ENCODE measurements at regions not wholly inside any gene's neighbourhood (a gene's known extent, or its start where the extent isn't known, plus 50 kb on each side); places are given as distances from the start of the nearest gene placed in this dataset.

DNA sequence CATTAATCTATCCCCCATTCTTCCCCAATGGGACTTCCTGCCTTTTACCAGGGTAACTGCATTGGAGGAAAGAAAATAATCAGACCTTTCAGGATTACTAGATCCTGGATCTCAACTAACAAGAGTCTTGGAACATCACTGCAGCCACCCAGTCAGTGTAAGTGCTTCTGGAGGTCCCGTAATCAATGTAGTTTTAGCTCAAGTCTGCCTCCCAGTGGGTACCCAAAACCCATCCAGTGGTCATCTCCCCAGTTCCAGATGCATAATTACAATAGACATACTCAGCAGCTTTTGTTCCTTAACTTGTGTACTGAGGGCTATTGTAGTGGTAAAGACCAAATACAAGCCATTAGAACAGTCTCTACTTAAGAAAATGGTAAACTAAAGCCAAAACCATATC is 319.1 kb downstream of the GPATCH2 start:
- no peak for DNase-seq

DNA sequence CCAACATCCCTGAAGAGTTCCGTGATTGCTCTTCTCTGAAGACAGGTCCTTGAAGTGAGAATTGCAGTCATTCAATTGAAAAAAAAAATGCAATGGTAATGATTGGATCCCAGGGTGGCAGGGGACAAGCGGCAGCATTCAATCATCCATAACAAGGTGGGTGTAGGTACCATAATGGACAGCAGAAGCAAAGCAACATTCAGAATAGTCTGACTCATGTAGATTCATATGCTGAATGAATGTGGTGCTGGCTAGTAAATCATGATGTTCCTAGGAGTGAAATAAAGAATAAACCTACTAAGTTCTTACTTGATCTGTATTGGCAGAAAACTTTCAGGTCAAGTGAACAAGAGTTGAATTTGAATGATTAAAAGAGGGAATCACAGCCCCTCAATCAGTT is 319.6 kb downstream of the GPATCH2 start:
- no peak for DNase-seq

DNA sequence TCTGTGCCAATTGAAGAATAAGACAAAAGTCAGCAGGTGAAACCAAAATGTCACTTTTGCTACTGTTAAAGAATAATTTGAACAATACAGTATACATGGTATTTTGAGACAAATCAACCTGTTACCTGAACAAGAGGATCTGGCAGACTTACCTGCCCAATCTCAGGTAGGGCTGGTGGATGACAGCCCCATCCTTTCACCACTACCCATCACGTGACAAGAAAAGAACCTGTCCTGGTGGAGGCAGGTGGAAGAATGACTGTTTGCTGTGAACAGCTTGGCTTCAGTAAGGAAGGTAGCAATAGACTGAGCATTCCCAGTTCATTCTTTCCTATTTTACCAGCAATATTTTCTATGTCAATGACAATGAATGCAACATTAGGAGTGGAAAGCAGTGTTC is 349.6 kb downstream of the GPATCH2 start:
- no peak for DNase-seq

DNA sequence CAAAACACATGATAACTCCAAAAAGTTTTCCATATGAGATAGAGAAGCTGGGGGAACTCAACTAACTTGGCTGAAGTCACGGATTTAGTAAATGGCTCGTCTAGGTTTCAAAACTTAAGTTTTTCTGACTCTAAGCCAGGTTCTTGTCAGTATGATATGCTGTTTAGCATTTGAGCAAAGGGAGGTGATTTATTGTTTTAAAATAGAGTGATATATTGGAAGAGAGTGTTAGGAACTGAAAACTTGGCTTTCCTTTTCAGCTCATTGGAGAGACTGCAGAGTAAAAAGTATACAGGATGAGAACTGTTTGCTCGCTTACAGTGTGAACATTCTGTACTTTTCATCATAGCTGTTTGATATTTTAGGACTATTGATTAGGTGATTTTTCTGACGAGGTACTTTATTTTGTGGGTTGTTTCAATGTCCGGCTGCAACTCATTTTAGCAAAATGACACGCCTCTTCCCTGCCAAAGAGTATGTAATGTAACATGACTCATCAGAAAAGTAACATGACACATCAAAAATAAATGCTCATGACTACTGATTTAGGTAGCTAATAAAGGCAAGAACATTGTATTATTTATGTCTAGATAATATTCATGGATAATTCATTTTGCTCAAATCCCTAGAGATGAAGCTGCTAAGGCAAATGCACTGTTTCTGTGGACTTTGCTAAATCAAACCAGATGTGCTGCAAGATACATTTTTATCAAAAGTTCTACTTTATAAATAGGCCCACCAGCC is 355.1 kb downstream of the GPATCH2 start:
- no peak for DNase-seq

DNA sequence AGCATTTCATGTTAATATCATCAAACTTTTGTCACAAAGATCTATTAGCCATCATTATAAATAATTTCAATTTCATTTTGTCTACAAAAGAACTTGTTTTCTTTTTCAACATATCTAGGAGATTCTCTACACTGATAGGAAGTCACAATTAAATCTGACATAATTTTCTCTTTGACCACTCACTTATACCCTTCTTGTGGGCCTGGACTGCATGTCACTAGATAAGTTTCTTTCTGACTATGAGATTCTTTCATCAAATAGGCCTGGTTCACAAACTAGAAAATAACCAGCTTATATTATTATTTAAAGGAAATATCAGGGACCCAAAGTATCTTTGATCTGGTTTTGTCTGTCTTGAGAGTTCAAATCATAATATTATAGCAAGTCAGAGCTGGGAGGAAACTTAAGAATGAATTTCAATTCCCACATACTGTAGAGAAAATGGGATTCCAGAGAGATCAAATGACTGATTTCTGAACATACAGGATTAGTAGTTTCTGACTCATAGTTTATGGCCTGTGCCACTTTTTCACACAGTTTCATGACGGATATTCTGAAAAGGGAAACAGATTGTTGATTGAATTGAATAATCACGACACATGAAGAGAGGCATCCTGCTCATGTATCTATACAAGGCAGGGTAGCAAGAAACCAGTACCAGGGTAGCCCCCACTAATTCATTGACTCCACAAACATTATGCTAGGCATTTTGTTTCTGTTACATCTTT is 355.8 kb downstream of the GPATCH2 start:
- DNase-seq: no peak

DNA sequence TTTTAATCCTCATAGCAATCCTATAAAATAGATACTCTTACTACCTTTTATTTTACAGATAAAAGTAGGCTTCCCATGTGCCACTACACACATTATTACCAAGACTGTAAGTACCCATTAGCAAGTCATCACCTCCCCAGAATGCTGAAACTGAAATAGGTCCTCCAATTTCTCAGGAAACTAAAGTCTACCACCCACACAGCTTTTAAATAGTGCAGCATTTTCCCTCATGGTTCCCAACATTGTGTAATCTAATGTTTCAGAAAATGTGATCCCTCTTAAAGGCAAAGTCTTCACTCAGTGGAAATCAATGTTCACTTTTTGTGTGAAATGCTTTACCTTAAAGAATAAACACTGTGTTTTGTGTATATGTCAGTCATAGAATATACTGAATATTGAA is 356.5 kb downstream of the GPATCH2 start:
- DNase-seq: no peak

DNA sequence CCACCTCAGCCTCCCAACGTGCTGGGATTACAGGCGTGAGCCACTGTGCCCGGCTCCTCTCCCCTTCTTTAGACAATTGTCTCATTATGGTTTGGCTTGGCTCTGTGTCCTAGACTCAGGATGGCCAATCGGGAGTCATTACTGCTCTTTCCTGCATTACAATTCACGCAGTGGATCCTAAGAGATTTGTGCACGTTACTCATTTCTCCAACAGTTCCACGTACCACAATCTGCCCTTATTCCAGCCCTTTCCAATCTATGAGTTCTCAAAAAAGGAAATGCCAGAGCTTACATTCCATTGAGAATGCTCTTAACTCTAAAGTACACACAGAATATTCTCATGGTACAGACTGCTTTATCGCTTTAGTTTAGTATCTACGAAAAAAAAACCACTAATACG is 357.0 kb downstream of the GPATCH2 start:
- no peak for DNase-seq

DNA sequence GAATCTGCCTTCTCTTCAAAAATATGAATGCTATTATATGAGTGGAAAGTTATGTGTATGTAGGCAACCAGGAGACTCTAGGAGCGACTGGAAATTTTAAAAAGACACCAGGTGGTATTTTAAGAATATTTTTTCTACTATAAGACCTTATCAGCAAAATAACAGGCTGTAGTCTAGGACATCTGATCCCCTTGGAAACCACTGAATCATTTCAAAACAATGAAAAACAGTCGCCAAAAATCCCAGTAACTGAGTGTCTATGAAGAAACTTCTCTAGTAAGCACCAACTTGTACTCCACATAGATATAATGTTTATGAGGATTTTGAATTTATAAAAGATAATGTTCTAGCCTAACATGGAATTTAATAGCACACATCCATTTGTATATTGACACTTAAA is 358.5 kb downstream of the GPATCH2 start:
- no peak for DNase-seq

DNA sequence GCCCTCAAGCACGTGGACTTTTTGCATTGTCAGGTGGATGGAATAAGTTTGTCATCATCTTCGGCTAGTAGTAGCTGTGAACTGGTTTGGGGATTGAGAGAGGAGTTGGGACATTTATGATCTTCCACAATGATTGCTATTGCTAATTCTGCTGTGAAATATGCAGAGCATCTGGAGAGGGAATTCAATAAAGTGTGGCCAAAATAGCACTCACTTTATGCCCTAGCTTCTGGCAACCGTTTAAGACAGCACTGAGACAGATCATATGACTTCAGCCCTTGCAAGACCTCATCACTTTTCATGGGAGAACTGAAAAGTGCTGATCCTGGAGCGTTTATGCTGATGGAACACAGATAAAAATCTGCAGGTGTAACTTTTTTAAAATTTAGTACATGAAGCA is 360.8 kb downstream of the GPATCH2 start:
- DNase-seq: no peak

DNA sequence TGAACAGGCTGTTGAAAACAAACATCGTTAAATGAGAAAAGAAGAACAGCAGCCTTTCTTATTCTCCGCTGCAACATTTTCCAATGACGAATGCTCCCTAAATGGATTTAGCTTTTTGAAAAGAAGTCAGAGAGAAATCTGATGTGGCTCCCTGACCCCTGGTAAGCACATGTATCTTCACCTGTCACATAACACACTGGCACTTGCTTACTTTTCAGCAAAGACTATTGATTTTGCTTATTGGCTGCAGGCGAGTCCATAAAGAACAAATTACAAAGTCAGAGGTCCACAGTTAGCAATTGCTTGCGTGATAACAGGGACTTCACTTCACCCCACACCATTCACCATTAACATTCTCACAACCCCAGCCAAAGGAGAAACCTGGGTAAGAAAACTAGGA is 362.8 kb downstream of the GPATCH2 start:
- no peak for DNase-seq

DNA sequence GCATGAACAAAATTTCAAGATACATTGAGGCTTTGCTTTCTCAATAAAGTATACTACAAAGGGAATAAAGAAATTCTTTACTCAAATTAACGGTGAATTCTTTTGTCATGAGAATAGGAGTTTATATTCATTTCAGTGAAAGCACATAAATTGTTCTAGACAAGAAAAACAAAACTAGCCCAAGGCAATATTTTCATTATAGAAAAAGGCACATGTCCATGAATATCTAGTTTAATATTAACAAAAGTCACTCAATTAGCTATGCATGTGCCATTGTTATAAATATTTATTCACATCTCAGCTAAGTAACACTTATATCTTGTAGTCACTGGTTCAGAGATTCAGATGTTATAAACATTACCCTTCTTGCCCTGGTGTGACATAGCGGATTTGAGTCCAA is 369.3 kb downstream of the GPATCH2 start:
- no peak for DNase-seq

DNA sequence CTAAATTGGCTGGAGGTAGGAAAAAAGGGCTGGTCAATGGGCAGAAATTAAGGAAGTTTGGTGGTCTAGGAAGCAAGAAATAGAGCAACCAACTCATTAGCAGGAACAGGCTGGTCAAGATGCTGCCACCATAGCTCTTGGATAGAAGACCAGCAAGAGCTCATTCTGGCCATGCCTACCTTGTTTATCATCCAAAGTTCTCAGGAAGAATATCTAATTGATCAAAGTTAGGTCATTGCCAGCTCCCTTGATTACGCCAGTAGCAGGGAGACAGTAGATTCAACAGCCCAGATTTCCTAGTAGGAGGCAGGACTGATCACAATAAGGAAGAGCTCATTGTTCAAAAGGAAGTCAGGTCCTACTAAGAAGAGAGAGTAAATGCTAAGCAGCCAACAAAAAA is 370.2 kb downstream of the GPATCH2 start:
- no peak for DNase-seq

DNA sequence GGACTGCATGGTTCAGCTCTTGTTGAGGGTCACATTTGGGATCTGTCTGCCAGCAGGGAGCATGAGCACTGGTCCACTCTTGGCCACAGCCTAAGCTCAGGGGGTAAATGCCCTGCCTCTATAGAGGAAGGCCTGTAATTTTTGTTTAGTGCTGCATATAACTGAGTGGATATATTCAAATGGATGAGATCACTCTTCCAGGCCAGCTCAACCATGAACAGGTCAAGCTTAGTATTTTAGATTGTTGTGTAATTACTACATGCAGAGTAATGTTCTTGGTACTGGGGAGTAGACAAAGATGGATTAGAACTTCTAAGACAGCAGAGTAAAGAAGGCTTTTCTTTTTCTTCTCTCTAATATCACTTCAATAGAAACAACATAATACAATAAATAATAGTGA is 376.9 kb downstream of the GPATCH2 start:
- DNase-seq: no peak

DNA sequence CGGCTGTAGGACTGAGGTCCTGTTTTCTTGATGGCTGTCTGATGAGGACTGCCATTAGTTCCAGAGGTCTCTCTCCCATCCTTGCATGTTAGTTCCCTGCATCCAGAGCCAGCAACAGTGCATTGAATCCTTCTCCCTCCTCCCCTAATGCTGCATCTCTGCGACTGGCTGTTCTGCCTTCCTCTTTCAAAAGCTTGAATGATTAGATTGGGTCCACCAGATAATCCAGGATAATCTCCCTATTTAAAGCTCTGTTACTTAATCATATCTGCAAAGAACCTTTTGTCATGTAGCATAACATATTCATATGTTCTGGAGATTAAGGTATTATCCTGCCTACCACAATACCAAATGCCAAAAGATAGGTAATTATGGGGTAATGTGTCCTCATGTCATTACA is 377.5 kb downstream of the GPATCH2 start:
- no peak for DNase-seq

DNA sequence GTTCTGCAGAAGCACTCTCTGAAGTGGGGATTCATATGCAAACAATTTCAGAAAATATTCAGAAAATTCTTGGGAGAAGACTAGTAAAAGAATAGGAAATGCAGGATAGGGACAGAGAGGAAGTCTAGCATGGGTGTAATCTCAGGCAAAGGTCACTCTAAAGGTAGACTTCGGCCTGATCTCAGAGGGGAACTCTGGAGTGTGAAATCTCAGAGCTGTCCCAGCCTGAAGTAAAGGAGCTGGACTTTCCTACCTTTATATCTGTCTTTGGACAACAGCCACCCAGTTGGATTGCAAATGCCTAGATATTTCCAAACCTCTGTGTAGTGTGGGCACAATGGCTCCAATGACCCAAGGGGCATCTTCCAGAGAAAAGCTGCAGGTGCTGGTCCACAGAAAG is 379.8 kb downstream of the GPATCH2 start:
- no peak for DNase-seq

DNA sequence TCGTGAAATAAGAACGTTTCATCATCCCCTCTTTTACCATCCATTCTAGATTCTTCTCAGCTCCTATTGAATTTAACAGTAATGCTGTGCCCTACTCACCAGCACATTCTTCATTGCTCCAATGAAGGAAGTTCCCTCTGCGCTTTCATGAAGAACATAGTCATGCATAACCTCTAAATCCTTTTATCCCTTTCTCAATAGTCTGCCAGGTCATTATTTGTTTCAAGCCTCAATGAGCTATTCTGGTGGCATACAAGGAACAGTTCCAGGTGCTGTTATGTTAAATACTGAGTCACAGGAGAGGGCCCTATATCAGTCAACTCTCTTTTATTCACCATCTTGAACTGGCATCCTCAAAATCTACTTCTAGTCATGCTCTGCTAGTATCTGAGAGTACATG is 381.0 kb downstream of the GPATCH2 start:
- DNase-seq: no peak

DNA sequence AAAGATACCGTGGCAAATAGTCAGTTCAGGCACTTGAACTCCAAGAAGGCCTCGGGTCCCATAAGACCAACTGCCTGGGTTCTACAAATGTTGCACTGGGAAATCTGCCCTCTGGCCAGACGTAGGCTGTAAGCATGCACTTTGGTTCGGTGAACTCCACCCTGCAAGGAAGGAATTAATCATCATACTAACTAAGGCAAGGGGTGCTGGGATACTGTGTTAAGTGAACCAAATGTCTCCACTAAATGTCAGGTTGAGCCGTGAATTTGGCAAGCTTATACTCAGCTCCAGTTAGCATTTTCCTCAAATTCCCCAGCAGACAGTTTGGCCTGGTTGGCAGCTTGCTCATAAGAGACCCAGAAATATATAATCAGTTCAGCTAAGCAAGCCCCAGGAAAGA is 385.9 kb downstream of the GPATCH2 start:
- no peak for DNase-seq

DNA sequence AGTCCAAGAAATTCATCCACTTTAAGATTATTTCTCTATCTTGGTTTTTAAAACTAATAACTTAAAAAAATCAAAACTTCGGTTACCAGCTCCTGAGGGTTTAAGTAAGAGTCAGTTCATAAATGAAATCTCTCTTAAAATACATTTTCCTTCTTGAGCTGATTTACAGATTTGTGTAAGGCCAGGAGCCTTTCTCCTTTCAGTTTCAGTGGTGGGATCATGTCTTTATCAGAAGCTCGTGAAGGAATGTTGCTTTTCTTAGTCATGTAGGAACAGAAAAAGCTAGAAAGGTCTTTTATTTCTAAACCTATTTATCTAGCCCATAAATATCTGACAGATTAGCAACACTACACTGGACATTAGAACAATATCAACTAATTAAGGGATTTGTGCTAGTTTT is 390.2 kb downstream of the GPATCH2 start:
- DNase-seq: no peak

DNA sequence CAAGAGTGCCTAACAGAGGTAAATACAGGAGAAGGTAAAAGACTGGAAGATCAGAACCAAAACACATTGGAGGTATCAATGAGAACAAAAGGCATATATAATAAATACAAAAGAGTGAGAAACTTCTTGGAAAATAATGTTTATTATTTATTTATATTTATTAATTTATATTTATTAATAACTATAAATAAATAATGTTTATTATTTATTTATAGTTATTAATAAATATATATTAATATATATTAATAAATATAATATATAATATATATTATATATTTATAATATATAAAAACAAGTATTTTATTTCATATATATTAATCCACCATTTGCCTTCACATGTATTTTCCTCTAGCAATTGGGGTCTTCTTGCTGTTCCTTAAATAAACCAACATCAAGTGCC is 391.9 kb downstream of the GPATCH2 start:
- no peak for DNase-seq

DNA sequence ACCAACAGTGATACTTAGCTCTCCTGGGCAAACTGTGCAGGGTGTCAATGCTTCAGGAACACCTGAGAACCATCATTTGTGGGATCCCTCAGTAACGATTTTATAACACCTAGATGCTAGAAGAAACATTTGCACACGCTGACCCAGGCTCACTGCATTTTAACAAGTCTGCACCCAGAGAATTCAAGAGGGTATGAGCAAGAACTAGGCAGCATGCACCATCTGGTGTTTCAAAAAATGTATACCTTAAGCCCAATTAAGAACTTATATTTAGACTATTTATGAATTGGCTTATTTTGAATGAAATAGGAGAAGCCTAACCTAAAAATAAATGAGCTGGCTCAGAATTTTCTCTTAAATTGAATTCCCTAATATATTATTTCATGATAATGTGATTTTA is 400.5 kb downstream of the GPATCH2 start:
- DNase-seq: no peak

DNA sequence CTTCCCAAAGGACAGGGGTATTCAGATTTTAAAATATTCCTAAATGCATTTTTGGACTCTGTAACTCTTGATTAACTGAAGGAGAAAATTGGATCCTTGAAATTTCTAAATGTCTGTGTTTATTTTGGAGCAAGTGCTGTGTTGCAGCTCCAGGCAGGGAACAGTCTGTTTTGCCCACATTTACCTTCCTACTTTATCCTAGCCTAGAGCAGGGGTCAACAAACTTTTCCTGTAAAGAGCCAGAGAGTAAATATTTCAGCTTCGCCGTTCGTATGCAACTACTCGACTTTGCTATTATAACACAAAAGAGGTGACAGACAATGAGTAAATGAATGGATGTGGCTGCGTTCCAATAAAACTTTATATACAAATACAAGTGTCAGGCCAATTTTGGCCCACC is 402.2 kb downstream of the GPATCH2 start:
- DNase-seq: no peak

DNA sequence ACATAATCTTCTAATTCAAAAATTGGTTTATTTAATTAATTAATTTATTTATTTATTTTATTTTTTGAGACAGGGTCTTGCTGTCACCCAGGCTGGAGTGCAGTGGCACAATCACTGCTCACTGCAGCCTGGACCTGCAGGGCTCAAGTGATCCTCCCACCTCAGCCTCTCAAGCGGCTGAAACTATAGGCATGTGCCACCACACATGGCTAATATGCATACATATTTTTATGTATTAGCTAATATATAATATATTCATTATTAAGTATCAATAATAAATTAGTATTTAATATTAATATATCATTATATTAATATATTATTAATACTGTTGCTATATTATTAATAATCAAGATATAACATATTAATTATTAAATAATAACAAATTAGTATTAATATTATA is 406.7 kb downstream of the GPATCH2 start:
- DNase-seq: no peak

DNA sequence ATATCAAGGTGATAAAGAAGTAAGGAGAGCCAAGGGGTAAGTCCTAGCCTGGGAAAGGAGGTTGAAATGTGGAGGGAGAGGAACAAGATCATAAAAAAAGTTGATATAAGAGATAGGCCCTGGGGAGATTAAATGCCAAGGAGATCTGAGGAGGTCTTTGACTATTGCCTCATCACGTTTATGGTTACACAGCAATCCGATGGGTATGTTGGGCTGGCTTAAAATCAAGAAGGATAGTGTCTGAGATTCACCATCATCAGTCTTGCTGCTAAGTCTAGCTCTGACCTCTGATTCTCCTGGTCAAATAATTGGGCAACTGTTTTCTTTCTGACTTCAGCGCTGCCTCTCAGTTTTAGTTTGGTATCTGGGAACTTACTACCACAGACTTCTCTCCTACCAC is 416.3 kb downstream of the GPATCH2 start:
- DNase-seq: no peak

DNA sequence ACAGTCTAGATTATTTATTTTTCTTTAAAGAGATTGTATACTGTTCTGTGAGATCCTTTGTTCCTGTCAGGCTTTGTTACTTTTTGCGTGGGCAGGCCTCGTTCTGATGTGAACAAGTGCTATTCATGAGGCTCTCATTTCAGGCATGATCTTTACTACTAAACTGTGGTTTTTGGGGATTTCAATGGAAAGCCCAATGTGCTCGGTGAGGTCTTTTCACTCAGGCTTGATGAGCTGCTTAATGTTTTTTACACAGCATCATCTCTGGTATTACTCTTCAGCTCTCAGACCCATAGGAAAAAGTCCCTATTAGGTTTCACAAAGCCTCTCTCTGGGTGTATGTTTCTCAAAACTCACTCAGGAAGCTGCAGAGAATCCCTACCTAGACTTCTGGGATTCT is 419.4 kb downstream of the GPATCH2 start:
- no peak for DNase-seq
